LNCaP clone FGC (cell line): ENCODE measurements at regions not wholly inside any gene's neighbourhood (a gene's known extent, or its start where the extent isn't known, plus 50 kb on each side); places are given as distances from the start of the nearest gene placed in this dataset.

Experiments
- DNase-seq: peaks from one replicate; pipeline ENCODE4 v3.0.0-alpha.2; 2011; ENCODE audit warnings: low read depth
- H3K4me3 ChIP-seq: 2 replicates; pipeline ENCODE4 v1.5.1; 2011; ENCODE audit warnings: mild to moderate bottlenecking, low read depth, low read length, control low read depth
- TF ChIP-seq, protein P1 (sequence below): IDR thresholded peaks from 2 replicates; pipeline ENCODE4 v1.5.1; 2012; ENCODE audit warnings: mild to moderate bottlenecking; ENCODE audit not compliant: control insufficient read depth, insufficient read depth; ENCODE audit errors: extremely low read depth

DNA sequence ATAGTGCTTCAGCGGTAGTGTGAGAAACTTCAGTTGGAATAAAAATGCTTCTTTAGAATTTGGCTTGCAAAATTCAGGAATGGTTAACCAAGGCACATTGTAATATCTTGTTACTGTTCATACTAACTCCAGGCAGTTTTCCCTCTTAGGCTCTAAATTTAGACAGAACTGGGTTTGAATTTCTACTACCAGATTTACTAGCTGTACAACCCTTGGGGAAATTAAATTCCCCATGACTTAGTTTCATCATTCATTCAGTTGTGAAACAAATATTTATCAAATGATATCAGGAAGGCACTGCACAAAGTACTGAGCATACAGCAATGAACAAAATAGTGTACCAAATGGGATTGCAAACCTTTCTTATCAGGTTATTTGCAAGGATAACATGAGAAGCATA is 135.0 kb upstream of the IL15 start:
- no peak overlapping the region for H3K4me3 ChIP-seq
- TF ChIP-seq, protein P1, sequence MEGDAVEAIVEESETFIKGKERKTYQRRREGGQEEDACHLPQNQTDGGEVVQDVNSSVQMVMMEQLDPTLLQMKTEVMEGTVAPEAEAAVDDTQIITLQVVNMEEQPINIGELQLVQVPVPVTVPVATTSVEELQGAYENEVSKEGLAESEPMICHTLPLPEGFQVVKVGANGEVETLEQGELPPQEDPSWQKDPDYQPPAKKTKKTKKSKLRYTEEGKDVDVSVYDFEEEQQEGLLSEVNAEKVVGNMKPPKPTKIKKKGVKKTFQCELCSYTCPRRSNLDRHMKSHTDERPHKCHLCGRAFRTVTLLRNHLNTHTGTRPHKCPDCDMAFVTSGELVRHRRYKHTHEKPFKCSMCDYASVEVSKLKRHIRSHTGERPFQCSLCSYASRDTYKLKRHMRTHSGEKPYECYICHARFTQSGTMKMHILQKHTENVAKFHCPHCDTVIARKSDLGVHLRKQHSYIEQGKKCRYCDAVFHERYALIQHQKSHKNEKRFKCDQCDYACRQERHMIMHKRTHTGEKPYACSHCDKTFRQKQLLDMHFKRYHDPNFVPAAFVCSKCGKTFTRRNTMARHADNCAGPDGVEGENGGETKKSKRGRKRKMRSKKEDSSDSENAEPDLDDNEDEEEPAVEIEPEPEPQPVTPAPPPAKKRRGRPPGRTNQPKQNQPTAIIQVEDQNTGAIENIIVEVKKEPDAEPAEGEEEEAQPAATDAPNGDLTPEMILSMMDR = no peak
- no peak for DNase-seq

DNA sequence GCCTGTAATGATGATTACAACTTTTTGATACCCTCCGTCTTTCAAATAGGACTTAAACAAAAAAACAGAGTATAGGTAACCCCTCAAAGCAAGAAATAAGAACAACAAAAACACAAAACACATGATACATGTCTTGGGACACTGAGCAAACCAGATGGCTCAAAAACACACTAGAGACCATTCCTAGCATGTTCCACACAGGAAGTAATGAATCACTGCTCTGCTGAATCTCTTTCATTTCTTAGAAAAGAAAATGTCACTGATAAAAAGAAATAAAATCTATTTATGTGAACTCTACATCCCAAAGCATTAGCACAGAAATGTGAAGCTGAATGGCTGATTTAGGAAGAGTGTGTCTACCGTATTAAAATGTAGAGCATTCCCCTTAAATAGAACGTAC is 134.5 kb upstream of the IL15 start:
- TF ChIP-seq, protein P1 = no peak
- H3K4me3 ChIP-seq = no peak overlapping the region
- DNase-seq = no peak

GRCh38 chr4:141502755-141503154 is 133.6 kb upstream of the IL15 start:
- TF ChIP-seq, protein P1 = no peak
- DNase-seq = no peak
- no peak overlapping the region for H3K4me3 ChIP-seq

- no peak overlapping the region for H3K4me3 ChIP-seq
- TF ChIP-seq, protein P1 = no peak
- DNase-seq = no peak
Measured at GRCh38 chr4:141503260-141503659, 133.1 kb upstream of the IL15 start.

GRCh38 chr4:141511055-141511454 is 125.3 kb upstream of the IL15 start:
- TF ChIP-seq, protein P1 = no peak
- no peak for DNase-seq
- no peak overlapping the region for H3K4me3 ChIP-seq

- no peak overlapping the region for H3K4me3 ChIP-seq
- no peak for DNase-seq
- TF ChIP-seq, protein P1 = no peak
Measured at GRCh38 chr4:141513866-141514265, 122.5 kb upstream of the IL15 start.

GRCh38 chr4:141518222-141518621 is 118.2 kb upstream of the IL15 start:
- DNase-seq = no peak
- TF ChIP-seq, protein P1 = no peak
- H3K4me3 ChIP-seq = no peak overlapping the region
